B cell (primary cell): ENCODE measurements at regions not wholly inside any gene's neighbourhood (a gene's known extent, or its start where the extent isn't known, plus 50 kb on each side); places are given as distances from the start of the nearest gene placed in this dataset.

Experiments used
- EZH2 ChIP-seq: IDR thresholded peaks from 2 replicates; pipeline ENCODE4 v1.6.1; 2012; ENCODE audit warnings: borderline replicate concordance, low read depth, mild to moderate bottlenecking, moderate library complexity, low read length; ENCODE audit not compliant: insufficient read depth, poor library complexity, severe bottlenecking
- TF ChIP-seq, protein P1 (sequence below): fragments of 200-600 bp; IDR thresholded peaks from one replicate; pipeline ENCODE4 v1.8.0; 2022; ENCODE audit warnings: antibody characterized with exemption, mild to moderate bottlenecking

- TF ChIP-seq, protein P1, sequence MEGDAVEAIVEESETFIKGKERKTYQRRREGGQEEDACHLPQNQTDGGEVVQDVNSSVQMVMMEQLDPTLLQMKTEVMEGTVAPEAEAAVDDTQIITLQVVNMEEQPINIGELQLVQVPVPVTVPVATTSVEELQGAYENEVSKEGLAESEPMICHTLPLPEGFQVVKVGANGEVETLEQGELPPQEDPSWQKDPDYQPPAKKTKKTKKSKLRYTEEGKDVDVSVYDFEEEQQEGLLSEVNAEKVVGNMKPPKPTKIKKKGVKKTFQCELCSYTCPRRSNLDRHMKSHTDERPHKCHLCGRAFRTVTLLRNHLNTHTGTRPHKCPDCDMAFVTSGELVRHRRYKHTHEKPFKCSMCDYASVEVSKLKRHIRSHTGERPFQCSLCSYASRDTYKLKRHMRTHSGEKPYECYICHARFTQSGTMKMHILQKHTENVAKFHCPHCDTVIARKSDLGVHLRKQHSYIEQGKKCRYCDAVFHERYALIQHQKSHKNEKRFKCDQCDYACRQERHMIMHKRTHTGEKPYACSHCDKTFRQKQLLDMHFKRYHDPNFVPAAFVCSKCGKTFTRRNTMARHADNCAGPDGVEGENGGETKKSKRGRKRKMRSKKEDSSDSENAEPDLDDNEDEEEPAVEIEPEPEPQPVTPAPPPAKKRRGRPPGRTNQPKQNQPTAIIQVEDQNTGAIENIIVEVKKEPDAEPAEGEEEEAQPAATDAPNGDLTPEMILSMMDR, result no peak
- no peak for TF ChIP-seq EZH2
These were observed 574.2 kb downstream of the NUF2 start for GRCh38 chr1:163896001-163896400.
